ENCODE measurements at regions not wholly inside any gene's neighbourhood (a gene's known extent, or its start where the extent isn't known, plus 50 kb on each side); places are given as distances from the start of the nearest gene placed in this dataset.

- ChIA-PET RAD21 (ENCODE audit: low non-redundant PET in 1 of 2, low total read pairs in 2 of 2, uncharacterized antibody in 2 of 2, unreplicated experiment in 2 of 2) (no interaction called here), CTCF (no interaction called here), POLR2A (no interaction called here)
- Histone ChIP-seq H3K36me3 (ENCODE audit: control insufficient read depth in 1 of 2, insufficient read depth in 2 of 2, low read length in 2 of 2) (no peaks in the 10 kb centered on the region), H3K9ac (ENCODE audit: low read length) (no peak overlapping the region), H3K4me2 (ENCODE audit: low read length) (no peak overlapping the region), H3K27ac (ENCODE audit: low read depth, low read length) (no peak overlapping the region), H4K20me1 (ENCODE audit: insufficient read depth) (no peaks in the 10 kb centered on the region), H3K27me3 (ENCODE audit: insufficient read depth, low read length) (0 out of 2 replicates have a peak, but pooled peaks cover 4% of the 10 kb centered on the region), H3K4me3 (replicated peaks in 1 of 2; ENCODE audit: low read depth in 1 of 2, low read length in 2 of 2) (no peak overlapping the region), H3K79me2 (ENCODE audit: insufficient read depth, low read length) (no peaks in the 10 kb centered on the region), H3K9me2 (ENCODE audit: insufficient read depth) (no peaks in the 10 kb centered on the region), H3K4me1 (ENCODE audit: control insufficient read depth in 1 of 2, insufficient read depth in 2 of 2, low read length in 2 of 2) (no peaks in the 10 kb centered on the region), H3K9me3 (ENCODE audit: control insufficient read depth in 1 of 2, insufficient read depth in 1 of 2, low read depth in 1 of 2, low read length in 2 of 2) (no peaks in the 10 kb centered on the region), H2AFZ (ENCODE audit: low read depth, low read length, poor library complexity, severe bottlenecking) (no peak overlapping the region)
- TF ChIP-seq SRF (IDR thresholded peaks at IDR 0.05; ENCODE audit: low read depth) (no peak), EZH2phosphoT487 (IDR thresholded peaks at IDR 0.05; ENCODE audit: borderline replicate concordance) (no peak), ATF3 (IDR thresholded peaks at IDR 0.05) (no peak), ZBTB33 (IDR thresholded peaks at IDR 0.05; ENCODE audit: extremely low read depth, insufficient replicate concordance, low read length) (no peak), ZNF274 (IDR thresholded peaks at IDR 0.05; ENCODE audit: low read depth, low read length) (no peak), CTCF (IDR thresholded peaks at IDR 0.05 in 2 of 3, conservative IDR thresholded peaks at IDR 0.05 in 1 of 3; ENCODE audit: borderline replicate concordance in 1 of 3, insufficient read depth in 1 of 3, low read depth in 2 of 3, low read length in 2 of 3) (no peak), FOSL1 (IDR thresholded peaks at IDR 0.05; ENCODE audit: low read depth) (no peak), YY1 (IDR thresholded peaks at IDR 0.05; ENCODE audit: extremely low read depth, insufficient replicate concordance, low read depth, low read length) (no peak), POLR2A (IDR thresholded peaks at IDR 0.05; ENCODE audit: borderline replicate concordance, extremely low read depth, insufficient read depth, insufficient read length) (no peak), POLR2AphosphoS5 (IDR thresholded peaks at IDR 0.05; ENCODE audit: low read depth, low read length) (no peak), EZH2 (IDR thresholded peaks at IDR 0.05) (no peak), CBX3 (IDR thresholded peaks at IDR 0.05; ENCODE audit: low read depth) (no peak), SP1 (IDR thresholded peaks at IDR 0.05; ENCODE audit: low read depth) (no peak), ZFX (IDR thresholded peaks at IDR 0.05) (no peak), MAX (IDR thresholded peaks at IDR 0.05) (no peak), CEBPB (IDR thresholded peaks at IDR 0.05; ENCODE audit: low read depth) (no peak)
- BruUV-seq (replicated peaks) = no TSS peak
- intact Hi-C loops (cut with micrococcal nuclease) = no loop called here
- no peak for DNase-seq (ENCODE audit: low read depth, low spot score)
- ATAC-seq = no peak
Observed at GRCh38 chr2:151157000-151157735, 104.5 kb downstream of the RBM43 start.
